Prostate gland (tissue), 2 donors: ENCODE measurements at regions not wholly inside any gene's neighbourhood (a gene's known extent, or its start where the extent isn't known, plus 50 kb on each side); places are given as distances from the start of the nearest gene placed in this dataset.
"Not testable (repeated sequence)": the region's sequence is repeated elsewhere in the genome, so short reads cannot be mapped to it uniquely, and the experiment has no call there.

Experiments
- POLR2AphosphoS5 ChIP-seq: sonication (generic); formaldehyde crosslinking; IDR thresholded peaks from one replicate; pipeline ENCODE4 v1.6.1; 2017; ENCODE audit warnings: antibody characterized with exemption
- TF ChIP-seq, protein P1 (sequence below), 4 experiments: fragments of 200-600 bp in 2 of 4; fragments of 450-650 bp in 2 of 4; sonication (generic) in 2 of 4; IDR thresholded peaks; 1 replicate in 3 of 4; 2 replicates in 1 of 4; pipeline ENCODE4 v1.5.1; 2016 to 2019; ENCODE audit warnings: antibody characterized with exemption in 4 of 4, mild to moderate bottlenecking in 2 of 4, moderate library complexity in 2 of 4

DNA sequence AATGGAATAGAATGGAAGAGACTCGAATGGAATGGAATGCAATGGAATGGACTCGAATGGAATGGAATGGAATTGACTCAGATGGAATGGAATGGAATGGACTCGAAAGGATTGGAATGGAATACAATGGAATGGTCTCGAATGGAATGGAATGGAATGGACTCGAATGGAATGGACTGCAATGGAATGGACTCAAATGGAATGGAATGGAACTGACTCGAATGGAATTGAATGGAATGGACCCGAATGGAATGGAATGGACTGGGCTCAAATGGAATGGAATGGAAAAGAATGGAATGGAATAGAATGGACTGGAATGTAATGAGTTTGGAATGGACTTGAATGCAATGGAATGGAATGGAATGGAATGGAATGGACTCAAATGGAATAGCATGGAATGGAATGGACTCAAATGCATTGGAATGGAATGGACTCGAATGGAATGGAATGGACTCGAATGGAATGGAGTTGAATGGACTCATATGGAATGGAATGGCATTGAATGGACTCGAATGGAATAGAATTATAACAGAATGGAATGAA is 104.0 kb upstream of the OR4F16 start:
- TF ChIP-seq, protein P1, sequence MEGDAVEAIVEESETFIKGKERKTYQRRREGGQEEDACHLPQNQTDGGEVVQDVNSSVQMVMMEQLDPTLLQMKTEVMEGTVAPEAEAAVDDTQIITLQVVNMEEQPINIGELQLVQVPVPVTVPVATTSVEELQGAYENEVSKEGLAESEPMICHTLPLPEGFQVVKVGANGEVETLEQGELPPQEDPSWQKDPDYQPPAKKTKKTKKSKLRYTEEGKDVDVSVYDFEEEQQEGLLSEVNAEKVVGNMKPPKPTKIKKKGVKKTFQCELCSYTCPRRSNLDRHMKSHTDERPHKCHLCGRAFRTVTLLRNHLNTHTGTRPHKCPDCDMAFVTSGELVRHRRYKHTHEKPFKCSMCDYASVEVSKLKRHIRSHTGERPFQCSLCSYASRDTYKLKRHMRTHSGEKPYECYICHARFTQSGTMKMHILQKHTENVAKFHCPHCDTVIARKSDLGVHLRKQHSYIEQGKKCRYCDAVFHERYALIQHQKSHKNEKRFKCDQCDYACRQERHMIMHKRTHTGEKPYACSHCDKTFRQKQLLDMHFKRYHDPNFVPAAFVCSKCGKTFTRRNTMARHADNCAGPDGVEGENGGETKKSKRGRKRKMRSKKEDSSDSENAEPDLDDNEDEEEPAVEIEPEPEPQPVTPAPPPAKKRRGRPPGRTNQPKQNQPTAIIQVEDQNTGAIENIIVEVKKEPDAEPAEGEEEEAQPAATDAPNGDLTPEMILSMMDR (IDR thresholded peaks at IDR 0.05): not testable (repeated sequence)
- not testable (repeated sequence) for TF ChIP-seq POLR2AphosphoS5
